ENCODE measurements at regions not wholly inside any gene's neighbourhood (a gene's known extent, or its start where the extent isn't known, plus 50 kb on each side); places are given as distances from the start of the nearest gene placed in this dataset.

DNA sequence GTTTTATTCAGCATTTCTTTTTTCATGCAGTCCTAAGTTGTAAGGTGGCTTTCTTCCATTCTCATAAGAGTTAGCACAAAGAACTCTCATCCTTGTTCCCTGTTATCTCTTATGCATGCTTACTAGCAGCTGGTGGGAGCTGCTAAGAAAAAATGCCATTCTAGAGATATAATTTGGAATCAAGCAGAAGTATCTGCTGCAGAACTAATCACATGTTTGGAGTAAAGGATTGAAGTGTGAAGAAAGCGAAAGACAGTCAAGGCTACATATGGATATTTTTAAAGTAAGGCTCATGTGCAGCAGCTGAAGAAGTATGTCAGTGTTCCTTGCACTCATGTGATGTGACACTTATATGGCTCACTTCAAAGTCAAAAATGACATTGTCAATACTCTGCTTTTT is 116.2 kb upstream of the PCED1B start:
- TF ChIP-seq, protein P1, sequence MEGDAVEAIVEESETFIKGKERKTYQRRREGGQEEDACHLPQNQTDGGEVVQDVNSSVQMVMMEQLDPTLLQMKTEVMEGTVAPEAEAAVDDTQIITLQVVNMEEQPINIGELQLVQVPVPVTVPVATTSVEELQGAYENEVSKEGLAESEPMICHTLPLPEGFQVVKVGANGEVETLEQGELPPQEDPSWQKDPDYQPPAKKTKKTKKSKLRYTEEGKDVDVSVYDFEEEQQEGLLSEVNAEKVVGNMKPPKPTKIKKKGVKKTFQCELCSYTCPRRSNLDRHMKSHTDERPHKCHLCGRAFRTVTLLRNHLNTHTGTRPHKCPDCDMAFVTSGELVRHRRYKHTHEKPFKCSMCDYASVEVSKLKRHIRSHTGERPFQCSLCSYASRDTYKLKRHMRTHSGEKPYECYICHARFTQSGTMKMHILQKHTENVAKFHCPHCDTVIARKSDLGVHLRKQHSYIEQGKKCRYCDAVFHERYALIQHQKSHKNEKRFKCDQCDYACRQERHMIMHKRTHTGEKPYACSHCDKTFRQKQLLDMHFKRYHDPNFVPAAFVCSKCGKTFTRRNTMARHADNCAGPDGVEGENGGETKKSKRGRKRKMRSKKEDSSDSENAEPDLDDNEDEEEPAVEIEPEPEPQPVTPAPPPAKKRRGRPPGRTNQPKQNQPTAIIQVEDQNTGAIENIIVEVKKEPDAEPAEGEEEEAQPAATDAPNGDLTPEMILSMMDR (IDR thresholded peaks at IDR 0.05), result no peak
- TF ChIP-seq POLR2A (IDR thresholded peaks at IDR 0.05), result no peak
